Pulmonary artery endothelial cell (primary cell): ENCODE measurements at regions not wholly inside any gene's neighbourhood (a gene's known extent, or its start where the extent isn't known, plus 50 kb on each side); places are given as distances from the start of the nearest gene placed in this dataset.
"Not testable (repeated sequence)": the region's sequence is repeated elsewhere in the genome, so short reads cannot be mapped to it uniquely, and the experiment has no call there.

ENCODE experiments used
- DNase-seq: peaks from one replicate; pipeline ENCODE4 v3.0.0-alpha.2; 2011; ENCODE audit warnings: low read depth, low spot score

DNA sequence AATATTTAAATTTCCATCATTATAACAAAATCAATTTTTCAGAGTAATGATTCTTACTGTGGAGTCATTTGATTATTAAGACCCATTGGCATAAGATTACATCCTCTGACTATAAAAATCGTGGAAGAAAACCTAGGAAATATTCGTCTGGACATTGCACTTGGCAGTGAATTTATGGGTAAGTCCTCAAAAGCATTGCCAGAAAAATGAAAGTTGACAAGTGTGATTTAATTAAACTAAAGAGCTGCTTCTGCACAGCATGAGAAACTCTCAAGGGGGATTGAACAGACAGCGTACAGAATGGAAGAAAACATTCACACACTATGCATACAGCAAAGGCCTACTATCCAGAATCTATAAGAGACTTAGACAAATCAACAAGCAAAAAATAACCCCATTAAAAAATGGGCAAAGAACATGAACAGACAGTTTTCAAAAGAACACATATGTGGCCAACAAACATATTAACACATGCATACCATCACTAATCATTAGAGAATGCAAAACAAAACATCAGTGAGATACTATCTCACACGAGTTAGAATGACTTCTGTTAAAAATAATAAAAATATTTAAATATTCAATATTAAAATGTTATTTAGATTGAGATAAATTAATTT, 111.4 kb downstream of the CCDC74A start:
- not testable (repeated sequence) for DNase-seq

DNA sequence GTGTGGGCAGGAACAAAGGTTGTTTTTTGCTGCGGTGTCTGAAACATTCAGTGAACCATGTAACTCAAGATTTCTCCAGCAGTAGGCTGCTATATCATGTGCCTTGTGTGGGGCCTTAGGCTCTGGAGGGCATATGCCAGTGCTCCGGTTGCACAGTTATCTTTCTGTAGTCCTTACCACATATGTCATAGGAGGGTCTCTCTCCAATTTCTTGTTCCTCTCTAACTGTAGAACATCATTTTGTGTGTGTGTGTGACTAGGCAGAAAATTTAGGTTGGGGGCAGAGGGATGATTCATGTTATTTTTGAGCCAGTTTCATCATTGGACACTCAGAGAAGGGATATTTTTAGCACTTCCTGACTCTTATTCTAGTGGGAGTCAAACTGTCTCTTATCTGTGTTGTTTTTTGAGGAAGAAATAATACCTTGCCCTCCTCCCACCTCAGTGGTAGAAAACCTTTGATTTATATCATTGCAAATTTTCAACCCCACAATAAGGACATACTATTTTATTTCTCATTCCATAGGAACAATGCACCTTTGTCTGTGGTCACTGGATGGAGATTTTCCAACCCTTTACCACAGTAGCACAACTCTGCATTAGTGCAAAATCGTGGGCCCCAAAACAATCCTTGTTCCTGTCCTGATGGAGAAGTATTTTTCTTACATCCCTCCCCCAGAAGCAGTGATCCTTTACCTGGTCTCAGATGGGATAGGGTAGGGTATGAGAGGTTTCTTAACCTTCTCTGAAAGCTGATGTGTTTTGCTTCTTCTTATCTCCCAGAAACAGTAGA, 113.9 kb downstream of the CCDC74A start:
- DNase-seq: no peak

DNA sequence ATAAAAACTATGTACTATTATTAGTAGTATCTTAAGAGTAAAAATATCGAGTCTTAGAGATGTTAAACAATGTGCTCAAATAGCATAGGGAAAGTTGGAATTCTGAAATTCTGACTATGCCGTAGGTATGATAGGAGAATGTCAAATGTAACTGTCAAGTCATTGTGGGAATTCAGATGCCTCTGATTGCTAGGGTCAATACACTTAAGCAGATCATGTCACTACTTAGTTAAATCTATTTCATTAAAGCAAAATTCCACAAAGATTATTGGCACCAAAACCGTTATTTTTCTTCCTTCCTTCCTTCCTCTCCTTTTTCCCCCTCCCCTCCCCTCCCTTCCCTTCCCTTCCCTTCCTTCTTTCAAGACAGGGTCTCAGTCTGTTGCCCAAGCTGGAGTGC, 115.5 kb downstream of the CCDC74A start:
- DNase-seq: not testable (repeated sequence)

DNA sequence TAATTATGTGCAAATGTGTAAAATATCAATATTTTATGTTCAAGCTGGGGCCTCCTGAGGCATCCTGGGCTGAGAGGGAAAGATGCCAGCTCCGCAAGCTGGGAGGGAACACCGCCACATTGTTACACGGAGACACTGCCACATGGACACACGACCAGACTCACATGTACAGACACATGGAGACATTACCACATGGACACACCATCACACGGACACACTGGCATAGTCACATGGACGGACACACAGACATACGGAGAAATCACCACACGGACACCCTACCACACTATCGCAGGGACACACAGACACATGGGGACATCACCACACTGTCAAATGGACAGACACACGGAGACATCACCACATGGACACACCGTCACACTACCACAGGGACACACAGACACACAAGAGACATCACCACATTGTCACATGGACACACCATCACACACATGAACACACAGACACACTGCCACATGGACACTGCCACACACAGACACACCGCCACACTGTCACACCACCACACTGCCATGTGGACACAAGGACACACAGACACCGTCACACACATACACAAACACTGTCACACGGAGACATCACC, 117.6 kb downstream of the CCDC74A start:
- no peak for DNase-seq

DNA sequence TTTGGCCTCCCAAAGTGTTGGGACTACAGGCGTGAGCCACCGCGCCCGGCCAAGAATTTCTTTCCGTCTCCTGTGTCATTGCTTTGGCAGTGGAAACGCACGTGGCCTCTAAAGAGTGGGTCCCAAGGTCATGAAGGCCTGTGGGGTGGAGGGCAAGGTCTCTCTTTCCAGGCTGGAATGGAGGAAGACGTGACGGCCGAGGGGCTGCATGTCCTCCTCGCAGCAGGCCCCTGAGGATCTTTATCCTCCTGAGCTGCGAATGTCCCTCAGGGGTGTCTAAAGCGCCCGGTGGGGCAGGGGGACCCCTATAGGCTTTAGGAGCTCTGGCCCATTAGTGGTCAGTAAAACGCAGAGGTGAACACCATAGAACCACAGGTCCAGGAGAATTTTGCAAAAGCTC, 118.5 kb downstream of the CCDC74A start:
- DNase-seq: not testable (repeated sequence)

DNA sequence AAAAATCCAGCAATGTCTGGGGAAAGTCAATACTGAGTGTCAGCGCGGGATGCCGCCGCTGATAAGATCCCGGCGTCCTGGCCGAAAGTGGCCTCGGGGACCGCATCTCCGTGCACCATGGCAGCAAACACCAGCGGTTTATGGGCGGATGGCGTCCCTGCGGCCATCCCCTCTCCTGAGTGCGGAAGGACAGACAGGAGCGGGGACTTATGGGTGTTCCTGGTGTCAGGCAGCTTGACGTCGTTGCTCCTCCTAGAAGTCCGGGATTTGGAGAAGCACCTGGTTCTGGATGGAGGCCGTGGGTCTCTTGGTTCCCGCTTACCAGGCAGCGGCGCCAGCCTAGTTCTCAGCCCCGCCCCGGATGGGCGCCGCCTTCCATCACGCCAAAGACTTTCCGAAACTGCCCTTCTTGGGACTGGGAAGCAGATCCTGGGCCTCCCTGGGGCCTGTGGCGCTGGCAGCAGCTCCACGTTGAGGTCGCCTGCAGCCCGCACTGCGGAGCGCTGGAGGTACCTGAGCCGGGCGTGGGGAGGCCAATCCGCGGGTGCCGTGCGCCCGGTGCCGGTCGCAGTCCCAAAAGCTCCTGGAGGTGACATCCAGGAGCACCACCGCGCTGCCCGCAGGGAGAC, 119.1 kb downstream of the CCDC74A start:
- no peak for DNase-seq

DNA sequence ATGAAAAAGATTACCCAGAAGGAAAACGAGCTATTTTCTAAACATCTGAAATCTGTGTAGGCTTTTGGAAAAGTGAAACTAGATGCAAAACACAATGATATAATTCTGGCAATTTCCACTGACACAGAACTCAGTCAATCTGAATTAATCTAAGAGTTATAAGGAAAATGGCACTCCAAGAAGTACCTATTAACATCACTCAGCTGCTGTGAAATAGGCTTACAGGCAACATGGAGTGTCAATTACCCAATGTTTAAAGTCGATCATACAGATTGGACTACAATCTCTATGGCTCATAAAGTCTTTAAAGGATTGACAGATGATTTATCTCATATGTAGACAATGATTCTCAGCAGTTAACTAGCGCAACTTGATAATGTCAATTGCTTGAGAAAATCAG, 120.9 kb downstream of the CCDC74A start:
- not testable (repeated sequence) for DNase-seq

DNA sequence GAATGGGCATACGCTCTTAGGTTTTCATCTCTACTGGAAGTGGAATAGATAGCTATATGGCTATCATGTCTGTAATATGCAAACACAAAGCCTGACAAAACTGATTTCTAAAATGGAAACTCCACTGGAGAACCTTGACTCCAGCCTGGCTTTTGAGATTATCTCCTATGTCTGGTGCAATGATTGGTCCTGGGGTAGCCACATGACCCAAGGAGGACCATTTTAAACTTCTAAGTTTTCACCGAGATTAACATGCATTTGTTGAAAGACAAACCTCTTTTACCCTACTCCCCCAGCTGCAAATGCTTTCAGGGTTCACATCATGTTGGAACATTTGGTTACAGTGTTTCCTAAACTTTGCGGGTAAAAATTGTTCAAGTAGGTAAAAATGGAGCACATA, 124.6 kb downstream of the CCDC74A start:
- not testable (repeated sequence) for DNase-seq

DNA sequence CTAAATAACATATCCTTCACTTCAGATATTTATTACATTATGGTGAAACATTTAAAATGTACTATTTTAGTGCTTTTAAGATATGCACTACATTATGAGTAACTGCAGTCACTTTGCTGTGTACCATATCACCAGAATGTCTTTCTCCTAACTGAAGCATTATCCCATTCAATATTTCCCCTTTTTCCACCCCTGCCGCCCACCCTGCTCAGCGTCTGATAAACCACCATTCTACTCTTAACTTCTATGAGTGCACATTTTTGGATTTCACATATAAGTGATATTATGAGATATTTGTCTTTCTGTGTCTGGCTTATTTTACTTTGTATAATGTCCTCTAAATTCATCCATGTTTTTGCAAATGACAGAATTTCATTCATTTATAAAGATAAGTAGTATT, 126.4 kb downstream of the CCDC74A start:
- DNase-seq: not testable (repeated sequence)

DNA sequence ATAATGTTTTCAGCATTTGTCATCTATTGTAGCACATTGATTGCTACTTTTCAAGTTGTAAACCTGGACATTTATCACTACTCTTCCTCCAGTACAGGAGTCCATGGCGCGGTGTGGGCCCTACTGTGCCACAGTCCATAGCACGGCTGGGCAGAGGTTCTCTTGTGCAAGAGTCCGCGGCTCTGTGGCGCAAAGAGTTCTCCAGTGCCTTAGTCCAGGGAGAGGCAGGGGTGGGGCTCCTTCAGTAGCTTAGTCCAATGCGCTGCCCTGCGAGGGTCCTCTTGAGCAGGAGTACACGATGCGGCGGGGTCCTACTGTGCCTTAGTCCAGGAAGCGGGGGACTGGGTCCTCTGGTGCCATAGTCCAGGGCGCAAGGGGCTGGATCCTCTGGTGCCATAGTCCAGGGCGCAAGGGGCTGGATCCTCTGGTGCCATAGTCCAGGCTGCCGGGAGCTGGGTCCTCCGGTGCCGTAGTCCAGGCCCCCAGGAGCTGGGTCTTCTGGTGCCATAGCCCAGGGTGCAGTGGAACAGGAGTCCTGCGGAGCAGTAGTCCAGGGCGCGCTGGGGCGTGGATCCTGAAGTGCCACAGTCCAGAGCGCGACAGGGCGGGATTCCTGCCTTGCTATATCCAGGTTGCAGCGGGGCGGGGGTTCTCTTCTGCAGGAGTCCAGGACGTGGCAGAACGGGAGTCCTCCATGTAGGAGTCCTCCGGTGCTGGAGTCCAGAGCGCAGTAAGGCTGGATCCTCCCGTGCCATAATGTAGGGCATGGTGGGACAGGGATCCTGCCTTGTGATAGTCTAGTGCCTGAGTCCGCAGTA, 129.3 kb downstream of the CCDC74A start:
- no peak for DNase-seq

DNA sequence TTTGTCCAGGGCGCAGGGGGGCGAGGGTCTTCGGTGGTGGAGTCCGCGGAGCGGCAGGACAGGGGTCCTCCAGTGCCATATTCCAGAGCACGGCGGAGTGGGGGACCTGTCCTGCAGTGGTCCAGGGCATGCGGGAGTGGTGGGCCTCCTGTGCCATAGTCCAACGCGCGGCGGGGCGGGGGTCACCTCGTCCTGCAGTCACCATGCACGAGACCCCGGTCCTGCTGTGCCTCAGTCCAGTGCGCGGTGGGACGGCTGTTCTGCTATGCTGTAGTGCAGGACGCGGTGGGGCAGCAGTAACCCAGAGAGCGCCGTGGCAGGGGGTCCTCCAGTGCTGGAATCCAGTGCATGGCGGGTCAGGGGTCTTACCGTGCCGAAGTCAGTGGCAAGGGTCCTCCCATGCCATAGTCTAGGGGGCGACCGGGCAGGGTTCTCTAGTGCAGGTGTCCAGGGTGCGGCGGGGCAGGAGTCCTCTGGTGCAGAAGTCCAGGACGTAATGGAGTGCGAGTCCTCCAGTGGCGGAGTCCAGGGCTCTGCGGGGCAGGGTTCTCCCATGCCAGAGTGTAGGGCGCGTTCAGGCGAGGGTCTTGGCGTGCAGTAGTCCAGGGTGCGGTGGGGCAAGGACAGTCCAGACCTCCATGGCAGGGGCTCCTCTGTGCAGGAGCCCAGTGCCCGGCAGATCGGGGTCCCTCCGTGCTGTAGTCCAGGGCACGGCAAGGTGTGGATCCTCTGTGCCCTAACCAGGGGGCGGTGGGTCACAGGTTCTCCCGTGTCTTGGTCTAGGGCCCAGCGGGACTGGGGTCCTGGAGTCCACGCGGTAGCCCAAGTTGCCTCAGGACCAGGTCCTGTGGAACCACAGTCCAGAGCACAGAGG, 130.4 kb downstream of the CCDC74A start:
- DNase-seq: no peak

DNA sequence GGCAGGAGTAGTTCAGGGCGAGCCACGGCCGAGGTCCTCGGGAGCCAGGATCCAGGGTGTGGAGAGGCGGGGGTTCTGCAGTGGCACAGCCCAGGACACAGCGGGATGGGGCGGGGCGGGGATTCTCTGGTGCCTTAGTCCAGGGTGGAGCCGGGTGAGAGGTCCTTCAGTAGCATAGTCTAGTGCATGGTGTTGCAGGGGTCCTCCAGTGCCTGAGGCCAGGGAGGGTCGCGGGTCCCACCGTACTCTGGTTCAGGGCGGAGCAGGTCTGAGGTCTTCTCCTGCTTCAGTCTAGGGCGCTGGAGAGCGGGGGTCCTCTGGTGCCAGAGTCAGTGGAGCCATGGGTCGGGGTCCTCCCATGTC, 131.1 kb downstream of the CCDC74A start:
- DNase-seq: no peak

DNA sequence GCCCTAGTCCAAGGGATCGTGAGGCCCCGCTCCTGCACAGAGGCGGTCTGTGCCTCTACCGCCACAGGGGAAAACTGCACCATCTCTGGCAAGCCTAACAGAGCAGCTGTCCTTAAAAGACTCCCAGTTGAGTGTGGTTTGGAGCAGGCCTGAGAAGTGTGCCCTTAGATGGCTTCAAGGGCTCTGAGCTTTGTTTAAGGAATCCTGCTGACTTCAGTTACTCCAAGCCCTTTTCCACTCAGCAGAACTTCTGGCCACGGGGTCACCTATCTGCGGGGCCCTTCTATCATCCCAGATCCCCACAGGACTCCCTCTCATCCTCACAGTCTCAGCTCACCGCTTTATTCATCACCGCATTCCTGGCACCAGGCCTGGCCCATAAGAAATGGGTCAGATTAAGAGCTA, 131.5 kb downstream of the CCDC74A start:
- DNase-seq: no peak

DNA sequence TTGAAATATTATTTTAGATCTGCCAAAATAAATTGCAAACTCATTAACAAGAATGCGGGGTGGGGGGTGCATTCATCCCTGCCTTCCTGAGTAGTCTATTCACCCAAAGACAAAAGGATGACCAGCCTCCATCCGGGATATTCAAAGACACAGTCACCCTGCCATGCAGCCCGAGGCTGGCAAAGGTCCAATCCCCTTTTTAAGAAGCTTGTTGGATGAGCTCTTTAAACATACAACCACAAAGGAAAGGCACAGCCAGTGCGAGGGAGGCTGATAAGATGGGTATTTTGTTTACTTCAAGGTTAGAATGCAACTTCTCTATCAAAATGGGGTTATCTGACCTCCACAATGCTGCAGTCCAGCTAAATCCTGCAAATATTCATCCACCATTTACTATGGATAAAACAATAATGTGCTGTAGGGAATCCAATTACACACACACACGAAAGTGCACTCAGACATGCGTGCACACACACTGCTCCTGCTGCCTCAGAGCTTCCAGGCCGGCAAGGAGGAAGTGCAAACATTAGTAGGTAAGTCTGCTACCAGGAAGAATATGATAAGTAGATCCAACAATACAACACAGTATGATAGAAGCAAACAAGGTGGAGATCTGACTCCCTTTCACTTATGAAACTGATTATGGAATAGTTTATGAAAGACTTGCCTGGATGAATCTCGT, 133.6 kb downstream of the CCDC74A start:
- not testable (repeated sequence) for DNase-seq

DNA sequence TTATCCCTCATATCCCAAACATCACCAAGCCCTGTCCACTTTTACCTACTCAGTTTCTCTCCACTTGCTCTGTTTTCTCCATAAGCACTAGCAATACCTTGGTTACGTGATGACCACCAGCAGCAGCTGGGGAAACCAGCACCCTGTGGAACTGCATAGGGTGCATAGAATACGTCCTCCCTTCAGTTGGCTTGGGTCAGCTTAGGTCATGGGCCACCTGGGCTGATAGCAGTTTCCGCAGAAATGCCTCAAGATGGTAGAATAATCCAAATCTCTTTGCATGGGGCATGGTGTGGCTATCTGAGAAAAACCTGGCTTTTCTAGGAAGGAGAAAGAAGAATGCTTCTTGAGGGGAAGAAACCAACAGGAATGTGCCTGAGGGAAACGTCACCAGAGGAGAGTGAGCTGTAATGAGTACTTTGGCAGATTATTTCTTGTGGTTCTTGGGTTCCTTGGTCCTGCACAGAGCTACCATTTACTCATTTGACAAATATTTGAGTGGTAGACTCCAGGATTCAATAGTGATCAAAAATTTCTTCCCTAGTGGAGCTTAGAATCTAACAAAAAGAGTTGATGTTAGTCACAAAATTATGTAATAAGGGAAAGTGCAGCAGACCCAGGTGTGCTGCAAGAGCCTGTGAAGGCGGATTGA, 134.3 kb downstream of the CCDC74A start:
- DNase-seq: not testable (repeated sequence)

DNA sequence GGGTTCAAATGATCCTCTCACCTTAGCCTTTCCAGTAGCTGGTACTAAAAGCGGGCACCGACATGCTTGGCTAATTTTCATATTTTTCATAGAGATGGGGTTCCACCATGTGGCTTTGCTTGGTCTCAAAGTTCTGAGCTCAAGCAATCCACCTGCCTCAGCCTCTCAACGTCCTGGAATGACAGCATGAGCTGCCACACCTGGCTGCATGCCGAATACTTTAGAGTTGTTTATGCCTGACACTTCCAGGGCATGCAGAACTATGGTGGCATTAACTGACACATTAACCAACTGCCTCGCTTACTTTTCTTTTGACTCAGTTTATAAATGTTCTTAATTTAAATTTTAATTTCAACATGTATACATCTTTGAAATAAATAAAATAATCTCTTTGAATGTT, 135.8 kb downstream of the CCDC74A start:
- not testable (repeated sequence) for DNase-seq

DNA sequence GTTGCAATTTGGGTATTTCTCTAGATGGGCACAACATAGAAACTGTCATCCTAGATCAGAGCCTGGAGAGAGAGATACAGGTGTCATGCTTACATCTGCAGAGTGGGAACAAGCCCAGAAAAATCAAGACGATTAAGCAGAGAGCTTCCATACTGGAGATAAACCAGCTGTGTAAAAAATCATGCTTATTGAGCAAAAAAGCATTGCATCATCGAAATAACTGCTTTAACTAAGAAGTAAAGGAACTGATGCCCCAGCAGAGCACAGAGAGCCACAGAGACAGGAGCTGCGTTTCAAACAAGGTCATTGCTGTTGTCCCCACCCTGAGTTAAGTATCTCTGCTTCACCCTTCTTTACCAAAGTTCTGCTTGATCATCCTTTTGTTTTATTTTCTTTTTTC, 138.0 kb downstream of the CCDC74A start:
- not testable (repeated sequence) for DNase-seq

DNA sequence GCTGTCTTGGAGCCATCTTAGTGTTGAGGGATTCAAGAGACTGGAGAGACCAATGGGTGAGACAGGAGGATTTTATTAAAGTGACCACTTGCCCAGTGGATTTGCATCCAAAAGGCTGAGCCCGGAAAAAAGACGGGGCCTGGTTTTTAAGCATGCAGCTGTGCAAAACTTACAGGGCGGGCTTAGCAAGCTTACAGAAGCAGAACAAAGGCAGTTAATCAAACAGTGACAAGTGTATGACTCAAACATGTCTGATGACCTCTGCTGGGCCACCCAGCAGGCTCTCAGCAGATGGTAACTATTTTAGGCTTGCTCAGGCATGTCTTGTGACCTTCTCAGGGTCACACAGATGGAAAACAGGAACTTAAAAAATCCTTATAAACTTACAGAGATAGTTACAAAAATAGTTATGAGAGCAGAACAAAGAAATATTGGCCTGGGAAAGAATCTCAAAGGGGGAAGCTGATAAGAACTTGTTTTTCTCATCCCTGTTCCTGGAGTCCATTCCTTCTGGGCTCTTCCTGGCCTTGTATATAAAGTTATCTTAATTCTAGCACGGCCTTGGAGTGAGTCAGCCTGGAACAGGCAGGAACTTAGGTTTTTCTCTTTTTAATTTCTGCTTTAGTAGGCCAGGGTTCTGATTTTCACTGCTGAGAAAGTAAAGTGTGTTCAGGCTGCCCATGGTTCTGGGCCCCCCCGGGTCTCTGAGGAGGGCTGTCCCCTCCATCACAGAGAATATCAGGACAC, 141.3 kb downstream of the CCDC74A start:
- peak; percentile 92 for DNase-seq
